ENCODE measurements at regions not wholly inside any gene's neighbourhood (a gene's known extent, or its start where the extent isn't known, plus 50 kb on each side); places are given as distances from the start of the nearest gene placed in this dataset.

DNA sequence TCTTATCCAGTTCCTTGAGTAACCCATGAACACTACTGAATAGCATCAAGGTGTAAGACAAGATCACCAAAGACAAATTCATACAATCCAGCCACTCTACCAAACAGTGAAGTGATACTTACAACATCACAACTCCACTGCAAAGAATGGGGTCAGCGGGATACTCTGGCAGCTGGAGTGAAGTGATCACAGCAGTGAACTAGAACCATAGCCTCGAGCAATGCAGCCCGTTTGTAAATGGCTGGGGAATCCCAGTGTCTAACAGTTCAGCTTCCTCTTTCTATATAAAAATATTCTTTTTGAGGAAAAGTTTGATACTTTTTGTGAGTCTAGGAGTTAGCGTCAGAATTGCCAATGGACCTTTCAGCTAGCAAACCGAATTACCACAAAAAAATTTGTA, 515.2 kb downstream of the ZNF608 start (continued):
- TF ChIP-seq, protein P1, sequence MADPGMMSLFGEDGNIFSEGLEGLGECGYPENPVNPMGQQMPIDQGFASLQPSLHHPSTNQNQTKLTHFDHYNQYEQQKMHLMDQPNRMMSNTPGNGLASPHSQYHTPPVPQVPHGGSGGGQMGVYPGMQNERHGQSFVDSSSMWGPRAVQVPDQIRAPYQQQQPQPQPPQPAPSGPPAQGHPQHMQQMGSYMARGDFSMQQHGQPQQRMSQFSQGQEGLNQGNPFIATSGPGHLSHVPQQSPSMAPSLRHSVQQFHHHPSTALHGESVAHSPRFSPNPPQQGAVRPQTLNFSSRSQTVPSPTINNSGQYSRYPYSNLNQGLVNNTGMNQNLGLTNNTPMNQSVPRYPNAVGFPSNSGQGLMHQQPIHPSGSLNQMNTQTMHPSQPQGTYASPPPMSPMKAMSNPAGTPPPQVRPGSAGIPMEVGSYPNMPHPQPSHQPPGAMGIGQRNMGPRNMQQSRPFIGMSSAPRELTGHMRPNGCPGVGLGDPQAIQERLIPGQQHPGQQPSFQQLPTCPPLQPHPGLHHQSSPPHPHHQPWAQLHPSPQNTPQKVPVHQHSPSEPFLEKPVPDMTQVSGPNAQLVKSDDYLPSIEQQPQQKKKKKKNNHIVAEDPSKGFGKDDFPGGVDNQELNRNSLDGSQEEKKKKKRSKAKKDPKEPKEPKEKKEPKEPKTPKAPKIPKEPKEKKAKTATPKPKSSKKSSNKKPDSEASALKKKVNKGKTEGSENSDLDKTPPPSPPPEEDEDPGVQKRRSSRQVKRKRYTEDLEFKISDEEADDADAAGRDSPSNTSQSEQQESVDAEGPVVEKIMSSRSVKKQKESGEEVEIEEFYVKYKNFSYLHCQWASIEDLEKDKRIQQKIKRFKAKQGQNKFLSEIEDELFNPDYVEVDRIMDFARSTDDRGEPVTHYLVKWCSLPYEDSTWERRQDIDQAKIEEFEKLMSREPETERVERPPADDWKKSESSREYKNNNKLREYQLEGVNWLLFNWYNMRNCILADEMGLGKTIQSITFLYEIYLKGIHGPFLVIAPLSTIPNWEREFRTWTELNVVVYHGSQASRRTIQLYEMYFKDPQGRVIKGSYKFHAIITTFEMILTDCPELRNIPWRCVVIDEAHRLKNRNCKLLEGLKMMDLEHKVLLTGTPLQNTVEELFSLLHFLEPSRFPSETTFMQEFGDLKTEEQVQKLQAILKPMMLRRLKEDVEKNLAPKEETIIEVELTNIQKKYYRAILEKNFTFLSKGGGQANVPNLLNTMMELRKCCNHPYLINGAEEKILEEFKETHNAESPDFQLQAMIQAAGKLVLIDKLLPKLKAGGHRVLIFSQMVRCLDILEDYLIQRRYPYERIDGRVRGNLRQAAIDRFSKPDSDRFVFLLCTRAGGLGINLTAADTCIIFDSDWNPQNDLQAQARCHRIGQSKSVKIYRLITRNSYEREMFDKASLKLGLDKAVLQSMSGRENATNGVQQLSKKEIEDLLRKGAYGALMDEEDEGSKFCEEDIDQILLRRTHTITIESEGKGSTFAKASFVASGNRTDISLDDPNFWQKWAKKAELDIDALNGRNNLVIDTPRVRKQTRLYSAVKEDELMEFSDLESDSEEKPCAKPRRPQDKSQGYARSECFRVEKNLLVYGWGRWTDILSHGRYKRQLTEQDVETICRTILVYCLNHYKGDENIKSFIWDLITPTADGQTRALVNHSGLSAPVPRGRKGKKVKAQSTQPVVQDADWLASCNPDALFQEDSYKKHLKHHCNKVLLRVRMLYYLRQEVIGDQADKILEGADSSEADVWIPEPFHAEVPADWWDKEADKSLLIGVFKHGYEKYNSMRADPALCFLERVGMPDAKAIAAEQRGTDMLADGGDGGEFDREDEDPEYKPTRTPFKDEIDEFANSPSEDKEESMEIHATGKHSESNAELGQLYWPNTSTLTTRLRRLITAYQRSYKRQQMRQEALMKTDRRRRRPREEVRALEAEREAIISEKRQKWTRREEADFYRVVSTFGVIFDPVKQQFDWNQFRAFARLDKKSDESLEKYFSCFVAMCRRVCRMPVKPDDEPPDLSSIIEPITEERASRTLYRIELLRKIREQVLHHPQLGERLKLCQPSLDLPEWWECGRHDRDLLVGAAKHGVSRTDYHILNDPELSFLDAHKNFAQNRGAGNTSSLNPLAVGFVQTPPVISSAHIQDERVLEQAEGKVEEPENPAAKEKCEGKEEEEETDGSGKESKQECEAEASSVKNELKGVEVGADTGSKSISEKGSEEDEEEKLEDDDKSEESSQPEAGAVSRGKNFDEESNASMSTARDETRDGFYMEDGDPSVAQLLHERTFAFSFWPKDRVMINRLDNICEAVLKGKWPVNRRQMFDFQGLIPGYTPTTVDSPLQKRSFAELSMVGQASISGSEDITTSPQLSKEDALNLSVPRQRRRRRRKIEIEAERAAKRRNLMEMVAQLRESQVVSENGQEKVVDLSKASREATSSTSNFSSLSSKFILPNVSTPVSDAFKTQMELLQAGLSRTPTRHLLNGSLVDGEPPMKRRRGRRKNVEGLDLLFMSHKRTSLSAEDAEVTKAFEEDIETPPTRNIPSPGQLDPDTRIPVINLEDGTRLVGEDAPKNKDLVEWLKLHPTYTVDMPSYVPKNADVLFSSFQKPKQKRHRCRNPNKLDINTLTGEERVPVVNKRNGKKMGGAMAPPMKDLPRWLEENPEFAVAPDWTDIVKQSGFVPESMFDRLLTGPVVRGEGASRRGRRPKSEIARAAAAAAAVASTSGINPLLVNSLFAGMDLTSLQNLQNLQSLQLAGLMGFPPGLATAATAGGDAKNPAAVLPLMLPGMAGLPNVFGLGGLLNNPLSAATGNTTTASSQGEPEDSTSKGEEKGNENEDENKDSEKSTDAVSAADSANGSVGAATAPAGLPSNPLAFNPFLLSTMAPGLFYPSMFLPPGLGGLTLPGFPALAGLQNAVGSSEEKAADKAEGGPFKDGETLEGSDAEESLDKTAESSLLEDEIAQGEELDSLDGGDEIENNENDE (IDR thresholded peaks at IDR 0.05; ENCODE audit: insufficient replicate concordance, low read length) = no peak
- no peak for TF ChIP-seq MAFK (IDR thresholded peaks at IDR 0.05; ENCODE audit: low read depth, low read length)
- TF ChIP-seq EP300 (IDR thresholded peaks at IDR 0.05; ENCODE audit: borderline replicate concordance in 1 of 2, low read depth in 2 of 2, low read length in 2 of 2) = no peak
- no peak for TF ChIP-seq CBX8 (IDR thresholded peaks at IDR 0.05; ENCODE audit: borderline replicate concordance, low read depth, low read length)
- TF ChIP-seq TAF7 (optimal IDR thresholded peaks at IDR 0.05; ENCODE audit: borderline replicate concordance, low read depth, low read length) = no peak

Measured in H1 (cell line).